ENCODE measurements at regions not wholly inside any gene's neighbourhood (a gene's known extent, or its start where the extent isn't known, plus 50 kb on each side); places are given as distances from the start of the nearest gene placed in this dataset.

- TF ChIP-seq CTCF (IDR thresholded peaks at IDR 0.05) (no peak), POLR2A (IDR thresholded peaks at IDR 0.05) (peak in 1 of 2 donors; percentile 58)
These were observed 102.1 kb downstream of the CEBPB start for GRCh38 chr20:50292591-50293283.

All from adrenal gland (tissue), 5 donors.